Epithelial cell of esophagus (primary cell): ENCODE measurements at regions not wholly inside any gene's neighbourhood (a gene's known extent, or its start where the extent isn't known, plus 50 kb on each side); places are given as distances from the start of the nearest gene placed in this dataset.

Experiments used
- DNase-seq: peaks from one replicate; pipeline ENCODE4 v3.0.0; 2010; ENCODE audit warnings: low read depth
- H3K4me3 ChIP-seq: 2 replicates; pipeline ENCODE4 v1.5.1; 2011; ENCODE audit warnings: mild to moderate bottlenecking, low read length, control low read depth
- CTCF ChIP-seq: IDR thresholded peaks from 2 replicates; pipeline ENCODE4 v1.5.1; 2011; ENCODE audit warnings: low read depth, mild to moderate bottlenecking, low read length, control low read depth, inconsistent platforms; ENCODE audit not compliant: insufficient read depth; ENCODE audit errors: missing control alignments

GRCh38 chr2:51107841-51108240 is 75.9 kb upstream of the NRXN1 start:
- no peak overlapping the region for H3K4me3 ChIP-seq
- TF ChIP-seq CTCF, result no peak
- no peak for DNase-seq

- DNase-seq, result no peak
- no peak overlapping the region for H3K4me3 ChIP-seq
- no peak for TF ChIP-seq CTCF
Measured at GRCh38 chr2:51105811-51106210, 73.9 kb upstream of the NRXN1 start.

GRCh38 chr2:51103205-51103604 is 71.3 kb upstream of the NRXN1 start:
- DNase-seq, result no peak
- no peak overlapping the region for H3K4me3 ChIP-seq
- TF ChIP-seq CTCF, result no peak

GRCh38 chr2:51093016-51093415 is 61.1 kb upstream of the NRXN1 start:
- no peak for DNase-seq
- H3K4me3 ChIP-seq, result no peak overlapping the region
- no peak for TF ChIP-seq CTCF

- TF ChIP-seq CTCF, result no peak
Measured at GRCh38 chr2:51085420-51086068, 53.6 kb upstream of the NRXN1 start.

GRCh38 chr2:51084750-51085149 is 52.8 kb upstream of the NRXN1 start:
- no peak overlapping the region for H3K4me3 ChIP-seq
- DNase-seq, result peak; percentile 19
- TF ChIP-seq CTCF, result no peak

More at GRCh38 chr2:51085420-51086068, 53.6 kb upstream of the NRXN1 start:
- no peak overlapping the region for H3K4me3 ChIP-seq
- DNase-seq, result no peak
